H9 (cell line): ENCODE measurements at regions not wholly inside any gene's neighbourhood (a gene's known extent, or its start where the extent isn't known, plus 50 kb on each side); places are given as distances from the start of the nearest gene placed in this dataset.
A peak's percentile ranks its signal among the peaks of the same experiment; 100 is the strongest.

Experiments used
- DNase-seq: peaks from one replicate; pipeline ENCODE4 v3.0.0-alpha.2; 2017
- H2AFZ ChIP-seq: one replicate; pipeline ENCODE4 v1.6.1; 2013; ENCODE audit warnings: mild to moderate bottlenecking, low read length, control low read depth, moderate library complexity
- H2AK5ac ChIP-seq: 2 replicates; pipeline ENCODE4 v1.6.1; 2013; ENCODE audit warnings: low read length, control low read depth, mixed read lengths; ENCODE audit not compliant: insufficient read length
- H2BK120ac ChIP-seq: one replicate; pipeline ENCODE4 v1.6.1; 2013; ENCODE audit warnings: low read depth, mild to moderate bottlenecking, low read length, control low read depth, inconsistent platforms; ENCODE audit not compliant: poor library complexity, severe bottlenecking
- H2BK12ac ChIP-seq: 2 replicates; pipeline ENCODE4 v1.6.1; 2013; ENCODE audit warnings: low read length, control low read depth, mixed read lengths, low read depth; ENCODE audit not compliant: insufficient read length
- H2BK15ac ChIP-seq: 2 replicates; pipeline ENCODE4 v1.6.1; 2013; ENCODE audit warnings: low read depth, low read length, control low read depth
- H2BK20ac ChIP-seq: one replicate; pipeline ENCODE4 v1.6.1; 2013; ENCODE audit warnings: low read depth, mild to moderate bottlenecking, low read length, control low read depth, inconsistent platforms; ENCODE audit not compliant: poor library complexity, severe bottlenecking
- H2BK5ac ChIP-seq: 2 replicates; pipeline ENCODE4 v1.6.1; 2013; ENCODE audit warnings: low read length, control low read depth, mixed read lengths; ENCODE audit not compliant: insufficient read length
- H3K14ac ChIP-seq: 2 replicates; pipeline ENCODE4 v1.6.1; 2013; ENCODE audit warnings: low read length, control low read depth; ENCODE audit not compliant: insufficient read depth
- H3K18ac ChIP-seq: 2 replicates; pipeline ENCODE4 v1.6.1; 2013; ENCODE audit warnings: low read depth, mild to moderate bottlenecking, mixed read lengths, low read length, control low read depth; ENCODE audit not compliant: insufficient read length
- H3K23ac ChIP-seq: 2 replicates; pipeline ENCODE4 v1.6.1; 2013; ENCODE audit warnings: low read length, control low read depth, mixed read lengths, low read depth; ENCODE audit not compliant: insufficient read length
- H3K23me2 ChIP-seq: 2 replicates; pipeline ENCODE4 v1.6.1; 2013; ENCODE audit warnings: low read depth, mild to moderate bottlenecking, mixed read lengths, low read length, control low read depth; ENCODE audit not compliant: insufficient read length, poor library complexity, severe bottlenecking
- H3K27ac ChIP-seq: 2 replicates; pipeline ENCODE4 v1.5.1; 2013; ENCODE audit warnings: low read length, control low read depth, mixed read lengths, low read depth; ENCODE audit not compliant: insufficient read length
- H3K27me3 ChIP-seq: 2 replicates; pipeline ENCODE4 v1.6.1; 2013; ENCODE audit warnings: low read length, control low read depth, inconsistent platforms; ENCODE audit not compliant: insufficient read depth
- H3K4ac ChIP-seq: 2 replicates; pipeline ENCODE4 v1.6.1; 2013; ENCODE audit warnings: low read depth, mild to moderate bottlenecking, control low read depth, inconsistent platforms, low read length, moderate library complexity
- H3K4me1 ChIP-seq: 2 replicates; pipeline ENCODE4 v1.6.1; 2013; ENCODE audit warnings: low read length, control low read depth, inconsistent platforms; ENCODE audit not compliant: insufficient read depth
- H3K4me2 ChIP-seq: 2 replicates; pipeline ENCODE4 v1.6.1; 2013; ENCODE audit warnings: low read length, control low read depth, mixed read lengths; ENCODE audit not compliant: insufficient read length, insufficient read depth
- H3K56ac ChIP-seq: 2 replicates; pipeline ENCODE4 v1.6.1; 2013; ENCODE audit warnings: low read depth, mild to moderate bottlenecking, mixed read lengths, low read length, control low read depth; ENCODE audit not compliant: insufficient read length
- H3K79me1 ChIP-seq: 2 replicates; pipeline ENCODE4 v1.6.1; 2013; ENCODE audit warnings: low read depth, mild to moderate bottlenecking, moderate library complexity, low read length, control low read depth, inconsistent platforms; ENCODE audit not compliant: insufficient read depth, poor library complexity, severe bottlenecking
- H3K79me2 ChIP-seq: 2 replicates; pipeline ENCODE4 v1.6.1; 2013; ENCODE audit warnings: low read length, control low read depth, inconsistent platforms; ENCODE audit not compliant: insufficient read depth
- H3K9ac ChIP-seq: 2 replicates; pipeline ENCODE4 v1.6.1; 2013; ENCODE audit warnings: low read length, control low read depth, mixed read lengths; ENCODE audit not compliant: insufficient read length; ENCODE audit errors: extremely low read depth
- H3K9me3 ChIP-seq: one replicate; pipeline ENCODE4 v1.6.1; 2013; ENCODE audit warnings: low read depth, low read length, inconsistent platforms; ENCODE audit not compliant: control insufficient read depth
- H3T11ph ChIP-seq: one replicate; pipeline ENCODE4 v1.6.1; 2013; ENCODE audit warnings: mild to moderate bottlenecking, low read length, control low read depth, inconsistent platforms
- H4K20me1 ChIP-seq: one replicate; pipeline ENCODE4 v1.6.1; 2013; ENCODE audit not compliant: control insufficient read depth, insufficient read length, insufficient read depth
- H4K5ac ChIP-seq: 2 replicates; pipeline ENCODE4 v1.6.1; 2013; ENCODE audit warnings: low read depth, mild to moderate bottlenecking, mixed read lengths, low read length, control low read depth; ENCODE audit not compliant: insufficient read length
- H4K8ac ChIP-seq: replicated peaks from 2 replicates; pipeline ENCODE4 v1.6.1; 2013; ENCODE audit warnings: low read length, control low read depth, mixed read lengths, low read depth; ENCODE audit not compliant: insufficient read length
- H4K91ac ChIP-seq: 2 replicates; pipeline ENCODE4 v1.6.1; 2013; ENCODE audit warnings: low read depth, mild to moderate bottlenecking, moderate library complexity, mixed read lengths, low read length, control low read depth; ENCODE audit not compliant: insufficient read length
- H3K27ac Mint-ChIP-seq, 3 experiments: 2 replicates in 2 of 3; 3 replicates in 1 of 3; pipeline ENCODE4 v1.8.0; 2020 to 2021; ENCODE audit warnings: mixed read lengths in 3 of 3, mild to moderate bottlenecking in 1 of 3, moderate library complexity in 1 of 3
- H3K27me3 Mint-ChIP-seq: 2 replicates; pipeline ENCODE4 v1.8.0; 2021; ENCODE audit warnings: low read depth, mild to moderate bottlenecking, moderate library complexity, mixed read lengths
- H3K36me3 Mint-ChIP-seq, 3 experiments: 2 replicates in 2 of 3; 3 replicates in 1 of 3; pipeline ENCODE4 v1.8.0; 2020 to 2021; ENCODE audit warnings: low read depth in 3 of 3, mixed read lengths in 3 of 3; ENCODE audit not compliant: insufficient read depth in 1 of 3
- H3K4me1 Mint-ChIP-seq, 2 experiments: 2 replicates each; pipeline ENCODE4 v1.8.0; 2020; ENCODE audit warnings: mixed read lengths in 2 of 2
- H3K4me3 Mint-ChIP-seq, 2 experiments: 2 replicates in 1 of 2; 3 replicates in 1 of 2; pipeline ENCODE4 v1.8.0; 2020 to 2021; ENCODE audit warnings: mild to moderate bottlenecking in 2 of 2, mixed read lengths in 2 of 2, moderate library complexity in 1 of 2
- H3K9me3 Mint-ChIP-seq, 2 experiments: 2 replicates in 1 of 2; 3 replicates in 1 of 2; pipeline ENCODE4 v1.8.0; 2020; ENCODE audit warnings: mild to moderate bottlenecking in 2 of 2, mixed read lengths in 2 of 2, moderate library complexity in 1 of 2
- CTCF ChIP-seq: fragments of 200-600 bp; sonication (generic); conservative IDR thresholded peaks from 3 replicates; pipeline ENCODE4 v1.8.0; 2021; ENCODE audit warnings: antibody characterized with exemption, mild to moderate bottlenecking
- WGBS: extraction: QIAGEN DNeasy Blood & Tissue Kit; methylation state at CpG from one replicate; pipeline ENCODE4 v1.1.7; 2013; ENCODE audit warnings: missing lambda C conversion rate, low lambda C conversion rate, mixed read lengths; ENCODE audit not compliant: insufficient read length; ENCODE audit errors: extremely low coverage; 5-methylcytosine and 5-hydroxymethylcytosine counted together

GRCh38 chr6:148286563-148286962 is 56.1 kb upstream of the SASH1 start:
- no peak overlapping the region for H2BK15ac ChIP-seq
- H3K9me3 Mint-ChIP-seq: no peaks in the 10 kb centered on the region
- H3K9ac ChIP-seq: no peak overlapping the region
- no peaks in the 10 kb centered on the region for H3K9me3 ChIP-seq
- H3T11ph ChIP-seq: no peak overlapping the region
- no peak overlapping the region for H3K27ac ChIP-seq
- peaks cover 0 to 4% of the 10 kb centered on the region in 2 experiments; a peak in 1 of 4 replicates for H3K4me1 Mint-ChIP-seq
- H4K91ac ChIP-seq: no peak overlapping the region
- H3K4me3 Mint-ChIP-seq: no peak overlapping the region
- H3K79me1 ChIP-seq: no peaks in the 10 kb centered on the region
- H2BK120ac ChIP-seq: no peak overlapping the region
- H3K4ac ChIP-seq: no peak overlapping the region
- H3K23me2 ChIP-seq: no peaks in the 10 kb centered on the region
- no peak overlapping the region for H4K5ac ChIP-seq
- H3K27me3 ChIP-seq: no peaks in the 10 kb centered on the region
- no peak overlapping the region for H3K4me2 ChIP-seq
- DNase-seq: no peak
- H3K4me1 ChIP-seq: no peaks in the 10 kb centered on the region
- H3K27me3 Mint-ChIP-seq: no peaks in the 10 kb centered on the region
- H4K20me1 ChIP-seq: no peaks in the 10 kb centered on the region
- no peak overlapping the region for H3K23ac ChIP-seq
- no peak overlapping the region for H3K14ac ChIP-seq
- no peak overlapping the region for H3K18ac ChIP-seq
- no peak overlapping the region for H2BK20ac ChIP-seq
- no peak overlapping the region for H2BK12ac ChIP-seq
- no peaks in the 10 kb centered on the region for H3K79me2 ChIP-seq
- no peak overlapping the region for H4K8ac ChIP-seq
- TF ChIP-seq CTCF: no peak
- no peaks in the 10 kb centered on the region for H3K36me3 Mint-ChIP-seq
- H3K27ac Mint-ChIP-seq: 0 out of 7 replicates have a peak overlapping the region, but pooled peaks of 1 of the 3 experiments have one; percentile 35
- no peak overlapping the region for H2AK5ac ChIP-seq
- H3K56ac ChIP-seq: no peak overlapping the region
- no peak overlapping the region for H2AFZ ChIP-seq
- no peak overlapping the region for H2BK5ac ChIP-seq
- WGBS: no CpG with 5 or more reads among the region's 5 CpGs
